Glutamatergic neuron (in vitro differentiated cells): ENCODE measurements at regions not wholly inside any gene's neighbourhood (a gene's known extent, or its start where the extent isn't known, plus 50 kb on each side); places are given as distances from the start of the nearest gene placed in this dataset.
"Not testable (repeated sequence)": the region's sequence is repeated elsewhere in the genome, so short reads cannot be mapped to it uniquely, and the experiment has no call there.

Experiments used
- DNase-seq: peaks from one replicate; pipeline ENCODE4 v3.0.0; 2022
- H3K27ac Mint-ChIP-seq: one replicate; pipeline ENCODE4 v1.8.0; 2020; ENCODE audit warnings: mild to moderate bottlenecking, mixed read lengths, inconsistent platforms; ENCODE audit not compliant: unreplicated experiment
- H3K27me3 Mint-ChIP-seq: one replicate; pipeline ENCODE4 v1.8.0; 2020; ENCODE audit warnings: mild to moderate bottlenecking, moderate library complexity, mixed read lengths, inconsistent platforms; ENCODE audit not compliant: unreplicated experiment
- H3K36me3 Mint-ChIP-seq: one replicate; pipeline ENCODE4 v1.8.0; 2020; ENCODE audit warnings: mild to moderate bottlenecking, mixed read lengths, inconsistent platforms; ENCODE audit not compliant: unreplicated experiment
- H3K4me1 Mint-ChIP-seq: one replicate; pipeline ENCODE4 v1.8.0; 2020; ENCODE audit warnings: mild to moderate bottlenecking, low read depth, mixed read lengths, inconsistent platforms; ENCODE audit not compliant: unreplicated experiment
- H3K4me3 Mint-ChIP-seq: one replicate; pipeline ENCODE4 v1.8.0; 2020; ENCODE audit warnings: mild to moderate bottlenecking, mixed read lengths, inconsistent platforms; ENCODE audit not compliant: unreplicated experiment
- H3K9me3 Mint-ChIP-seq: one replicate; pipeline ENCODE4 v1.8.0; 2020; ENCODE audit warnings: mild to moderate bottlenecking, moderate library complexity, mixed read lengths, inconsistent platforms; ENCODE audit not compliant: unreplicated experiment

- peak; percentile 39 for DNase-seq
- not testable (repeated sequence) for H3K27me3 Mint-ChIP-seq, H3K36me3 Mint-ChIP-seq, H3K4me3 Mint-ChIP-seq, H3K27ac Mint-ChIP-seq, H3K9me3 Mint-ChIP-seq, H3K4me1 Mint-ChIP-seq
Observed at GRCh38 chr15:30470601-30471365, 56.7 kb upstream of the GOLGA8R start.

- DNase-seq, H3K4me3 Mint-ChIP-seq, H3K4me1 Mint-ChIP-seq, H3K9me3 Mint-ChIP-seq, H3K36me3 Mint-ChIP-seq, H3K27me3 Mint-ChIP-seq, H3K27ac Mint-ChIP-seq: not testable (repeated sequence)
Observed at GRCh38 chr15:30471366-30471749, 57.3 kb upstream of the GOLGA8R start.

- not testable (repeated sequence) for H3K27me3 Mint-ChIP-seq, H3K4me1 Mint-ChIP-seq, H3K9me3 Mint-ChIP-seq, H3K27ac Mint-ChIP-seq, DNase-seq, H3K36me3 Mint-ChIP-seq, H3K4me3 Mint-ChIP-seq
Observed at GRCh38 chr15:30471817-30472551, 57.9 kb upstream of the GOLGA8R start.

- not testable (repeated sequence) for H3K36me3 Mint-ChIP-seq, H3K27ac Mint-ChIP-seq, H3K9me3 Mint-ChIP-seq, DNase-seq, H3K27me3 Mint-ChIP-seq, H3K4me3 Mint-ChIP-seq, H3K4me1 Mint-ChIP-seq
Observed at GRCh38 chr15:30484887-30485286, 67.0 kb upstream of the GOLGA8Q start.

GRCh38 chr15:30489237-30489636, 62.6 kb upstream of the GOLGA8Q start:
- not testable (repeated sequence) for H3K4me1 Mint-ChIP-seq, DNase-seq, H3K27ac Mint-ChIP-seq, H3K36me3 Mint-ChIP-seq, H3K9me3 Mint-ChIP-seq, H3K27me3 Mint-ChIP-seq, H3K4me3 Mint-ChIP-seq

- H3K27ac Mint-ChIP-seq, H3K4me3 Mint-ChIP-seq, DNase-seq, H3K27me3 Mint-ChIP-seq, H3K36me3 Mint-ChIP-seq, H3K9me3 Mint-ChIP-seq, H3K4me1 Mint-ChIP-seq: not testable (repeated sequence)
Observed at GRCh38 chr15:30490334-30490733, 61.5 kb upstream of the GOLGA8Q start.

GRCh38 chr15:30493947-30494346, 57.9 kb upstream of the GOLGA8Q start:
- H3K4me3 Mint-ChIP-seq, DNase-seq, H3K27me3 Mint-ChIP-seq, H3K4me1 Mint-ChIP-seq, H3K36me3 Mint-ChIP-seq, H3K27ac Mint-ChIP-seq, H3K9me3 Mint-ChIP-seq: not testable (repeated sequence)

GRCh38 chr15:30497275-30497674, 54.6 kb upstream of the GOLGA8Q start:
- not testable (repeated sequence) for H3K27me3 Mint-ChIP-seq, H3K9me3 Mint-ChIP-seq, H3K4me1 Mint-ChIP-seq, H3K36me3 Mint-ChIP-seq, H3K27ac Mint-ChIP-seq, DNase-seq, H3K4me3 Mint-ChIP-seq

- not testable (repeated sequence) for H3K4me3 Mint-ChIP-seq, H3K27ac Mint-ChIP-seq, H3K9me3 Mint-ChIP-seq, H3K27me3 Mint-ChIP-seq, H3K36me3 Mint-ChIP-seq, H3K4me1 Mint-ChIP-seq, DNase-seq
Observed at GRCh38 chr15:30499233-30499632, 52.6 kb upstream of the GOLGA8Q start.

GRCh38 chr15:30500511-30500910, 51.3 kb upstream of the GOLGA8Q start:
- H3K27ac Mint-ChIP-seq, H3K36me3 Mint-ChIP-seq, H3K27me3 Mint-ChIP-seq, H3K9me3 Mint-ChIP-seq, DNase-seq, H3K4me1 Mint-ChIP-seq, H3K4me3 Mint-ChIP-seq: not testable (repeated sequence)
